ENCODE measurements at regions not wholly inside any gene's neighbourhood (a gene's known extent, or its start where the extent isn't known, plus 50 kb on each side); places are given as distances from the start of the nearest gene placed in this dataset.
"Not testable (repeated sequence)": the region's sequence is repeated elsewhere in the genome, so short reads cannot be mapped to it uniquely, and the experiment has no call there.

DNA sequence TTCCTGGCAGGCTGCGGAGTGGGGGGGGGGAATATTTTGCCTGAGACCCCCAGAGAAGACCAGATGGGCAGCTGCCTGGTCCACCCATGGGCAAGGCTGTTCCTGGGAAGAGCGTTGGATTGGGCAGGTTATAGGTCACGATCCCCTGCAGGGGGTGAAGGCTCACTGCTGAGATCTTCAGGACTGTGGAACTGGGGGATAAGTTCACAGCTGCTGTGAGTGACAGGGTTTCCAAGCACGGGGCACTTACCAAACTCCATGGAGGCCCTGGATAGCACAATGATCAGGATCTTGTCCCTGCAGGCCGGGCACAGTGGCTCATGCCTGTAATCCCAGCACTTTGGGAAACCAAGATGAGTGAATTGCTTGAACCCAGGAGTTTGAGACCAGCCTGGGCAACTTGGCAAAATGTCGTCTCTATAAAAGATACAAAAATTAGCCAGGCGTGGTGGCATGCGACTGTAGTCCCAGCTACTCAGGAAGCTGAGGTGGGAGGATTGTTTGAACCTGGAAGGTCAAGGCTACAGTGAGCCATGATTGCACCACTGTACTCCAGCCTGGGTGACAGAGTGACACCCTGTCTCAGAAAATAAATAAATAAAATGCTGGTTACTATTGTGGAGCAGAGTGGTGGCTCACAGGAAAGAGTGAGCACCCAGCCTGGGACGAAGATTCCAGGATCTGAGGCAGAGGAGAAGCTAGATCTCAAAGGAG is 68.0 kb upstream of the HELT start:
- no peak for DNase-seq

DNA sequence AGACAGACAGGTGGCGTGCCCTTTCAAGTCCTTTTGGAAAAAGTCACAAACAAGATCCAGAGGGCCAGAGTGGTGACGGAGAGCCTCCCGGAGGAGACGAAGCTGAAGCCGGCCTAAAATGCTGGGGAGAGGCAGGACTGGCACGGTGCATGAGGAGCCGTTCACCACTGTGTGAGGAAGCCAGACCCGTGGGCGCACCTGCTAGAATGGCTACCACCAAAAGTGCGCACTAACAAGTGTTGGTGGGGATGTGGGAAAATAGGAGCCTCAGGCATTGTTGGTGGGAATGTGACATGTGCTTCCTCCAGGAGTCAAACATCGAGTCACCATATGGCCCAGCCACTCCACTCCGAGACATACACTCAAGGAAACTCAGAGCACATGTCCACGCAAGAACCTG is 67.4 kb upstream of the HELT start:
- no peak for DNase-seq

DNA sequence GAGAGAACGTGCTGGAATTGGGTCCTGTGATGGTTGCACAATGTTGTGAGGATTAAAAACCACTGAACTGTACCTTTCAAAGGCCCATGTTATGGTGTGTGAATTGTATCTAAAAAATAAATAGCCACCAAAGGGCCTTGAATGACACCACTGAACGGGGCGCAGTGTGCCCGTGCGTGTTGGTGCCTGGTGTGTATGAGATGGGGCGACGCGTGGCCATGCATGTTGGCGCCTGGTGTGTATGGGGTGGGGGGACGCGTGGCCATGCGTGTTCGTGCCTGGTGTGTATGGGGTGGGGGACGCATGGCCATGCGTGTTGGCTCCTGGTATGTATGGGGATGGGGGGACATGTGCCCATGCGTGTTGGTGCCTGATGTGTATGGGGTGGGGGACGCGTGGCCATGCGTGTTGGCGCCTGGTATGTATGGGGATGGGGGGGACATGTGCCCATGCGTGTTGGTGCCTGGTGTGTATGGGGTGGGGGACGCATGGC is 66.6 kb upstream of the HELT start:
- DNase-seq, result no peak

DNA sequence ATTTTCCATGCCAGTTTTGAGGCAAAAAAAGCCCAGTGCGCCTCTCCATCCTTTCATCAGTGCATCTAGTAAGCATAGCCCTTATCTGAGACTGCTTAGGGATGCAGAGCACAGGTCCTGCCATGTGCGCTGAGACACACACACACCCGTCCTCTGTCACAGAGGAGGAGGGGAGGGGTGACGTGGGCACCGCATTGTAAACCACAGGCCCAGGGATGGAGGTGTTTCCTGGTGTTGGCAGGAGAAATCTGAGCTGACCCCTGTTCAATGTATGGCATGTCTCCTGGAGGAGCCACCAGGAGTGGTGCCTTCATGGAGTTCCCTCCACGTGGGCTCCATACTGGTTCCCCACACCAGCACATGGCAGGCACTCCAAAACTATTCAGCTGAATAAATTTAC is 65.8 kb upstream of the HELT start:
- DNase-seq, result no peak

DNA sequence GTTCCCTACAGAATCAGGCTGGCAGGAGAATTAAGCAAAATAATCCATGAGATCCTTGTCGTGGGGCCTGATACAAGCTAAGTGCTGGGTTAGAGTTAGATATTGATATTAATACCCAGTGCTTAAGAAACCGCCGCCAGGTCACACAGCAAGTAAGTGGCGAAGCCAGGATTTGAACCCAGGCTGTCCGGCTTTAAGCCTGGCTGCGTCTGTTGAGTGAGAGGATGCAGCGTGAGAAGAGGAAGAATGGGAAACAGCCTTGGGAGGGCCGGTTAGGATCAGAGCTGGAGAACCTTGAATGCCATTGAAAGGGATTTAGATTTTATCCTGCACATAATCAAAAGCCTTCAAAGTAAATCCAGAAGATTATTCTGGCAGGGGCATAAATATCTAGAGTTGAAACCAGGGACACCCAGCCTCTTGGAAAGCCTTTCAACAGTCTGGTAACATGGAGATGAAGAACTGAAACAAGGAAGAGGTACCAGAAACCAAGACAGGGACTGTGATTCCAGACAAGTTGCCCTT is 64.8 kb upstream of the HELT start:
- DNase-seq, result no peak

DNA sequence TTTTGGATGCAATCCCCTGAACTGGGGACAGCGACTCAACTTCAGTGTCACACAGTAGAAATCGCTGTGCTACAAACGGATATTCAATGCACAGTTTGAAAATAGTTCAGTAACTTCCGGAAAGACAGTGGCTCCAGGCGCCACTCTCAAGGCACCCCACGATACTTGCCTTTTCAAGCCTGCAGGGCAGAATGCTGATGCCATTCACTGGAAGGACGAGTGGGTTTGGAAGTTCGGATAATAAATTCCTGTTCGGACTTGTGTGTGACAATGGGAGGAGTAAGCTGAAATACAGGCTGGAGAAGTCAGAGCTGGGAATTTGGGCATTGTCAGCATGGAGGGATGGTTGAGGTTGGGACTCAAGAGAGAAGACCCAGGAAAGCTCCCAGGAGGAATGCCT is 64.3 kb upstream of the HELT start:
- DNase-seq, result no peak

DNA sequence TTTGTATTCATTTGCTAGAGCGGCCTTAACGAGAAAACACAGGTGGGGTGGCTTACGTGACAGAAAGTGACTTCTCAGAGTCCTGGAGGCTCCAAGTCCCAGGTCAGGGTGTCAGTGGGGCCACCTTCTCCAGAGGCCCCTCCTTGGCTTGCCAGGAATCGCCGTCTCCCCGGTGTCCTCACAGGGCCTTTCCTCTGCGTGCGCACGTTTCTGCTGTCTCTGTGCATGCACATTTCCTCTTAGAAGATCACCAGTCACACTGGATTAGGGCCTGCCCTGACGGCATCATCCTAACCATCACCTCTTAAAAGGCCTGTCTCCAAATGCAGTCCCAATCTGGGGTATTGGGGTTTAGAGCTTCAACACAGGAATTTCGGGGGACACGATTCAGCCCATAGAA is 63.8 kb upstream of the HELT start:
- DNase-seq, result no peak

DNA sequence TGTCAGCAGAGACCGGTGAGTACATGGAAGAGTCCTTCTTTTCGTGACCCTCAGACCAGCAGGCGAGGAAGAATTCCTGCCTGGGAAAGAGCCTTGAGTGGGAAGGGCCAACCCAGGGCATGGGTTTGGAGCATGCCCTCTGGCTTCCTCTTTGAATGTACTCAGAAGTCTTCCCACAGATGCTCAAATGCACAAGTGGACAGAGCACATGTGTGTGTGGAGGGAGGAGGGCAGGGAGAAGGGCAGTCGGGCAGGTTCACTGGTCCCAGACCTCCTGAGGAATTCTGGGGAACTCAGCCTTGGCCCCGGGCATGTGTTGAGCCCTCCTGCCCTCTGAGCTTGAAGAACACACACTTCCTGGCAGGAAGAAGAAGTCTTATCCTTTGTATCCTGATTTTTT is 63.2 kb upstream of the HELT start:
- no peak for DNase-seq

DNA sequence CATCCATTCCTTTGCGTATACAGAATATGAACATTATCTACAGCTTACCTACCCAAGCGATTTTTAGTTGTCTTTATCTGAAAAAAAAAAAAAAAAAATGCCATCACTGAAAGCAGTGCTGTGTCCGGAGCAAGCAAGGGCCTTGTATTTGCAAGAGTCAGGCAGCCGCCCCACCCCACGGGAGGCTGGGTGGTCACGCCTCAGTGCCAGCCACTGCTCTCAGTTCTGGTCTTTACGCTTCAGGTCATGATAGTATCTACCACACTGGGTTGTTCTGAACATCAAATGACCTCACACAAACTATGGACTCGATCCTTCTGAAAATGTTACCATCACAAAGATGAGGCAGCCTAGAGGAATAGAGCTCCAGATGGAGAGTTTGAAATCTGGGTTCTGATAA is 62.7 kb upstream of the HELT start:
- no peak for DNase-seq

DNA sequence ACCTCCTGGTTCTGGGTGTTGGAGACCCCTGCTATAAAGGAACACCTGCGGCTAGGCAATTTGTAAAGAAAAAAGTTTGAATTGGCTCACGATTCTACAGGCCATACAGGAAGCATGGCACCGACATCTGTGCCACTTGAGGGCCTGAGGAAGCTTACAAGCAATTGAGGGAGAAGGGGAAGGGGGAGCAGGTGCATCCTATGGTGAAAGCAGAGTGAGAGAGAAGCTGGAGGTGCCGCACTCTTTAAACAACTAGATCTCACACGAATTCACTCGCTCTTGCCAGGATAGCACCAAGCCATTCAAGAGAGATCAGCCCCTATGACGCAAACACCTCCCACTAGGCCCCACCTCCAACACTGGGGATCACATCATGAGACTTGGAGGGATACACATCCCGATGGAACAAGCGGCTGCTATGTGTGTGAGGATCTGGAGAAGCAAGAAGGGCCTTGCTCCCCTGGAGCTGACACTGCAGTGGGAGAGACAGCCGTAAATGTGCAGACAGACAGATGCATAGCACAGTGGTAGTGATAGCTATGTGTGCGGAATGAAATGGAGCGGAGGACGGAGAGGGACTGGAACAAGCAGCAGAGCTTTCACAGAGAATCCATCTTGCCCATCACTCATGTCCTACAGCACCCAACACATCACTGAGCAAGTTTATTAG is 60.7 kb upstream of the HELT start:
- DNase-seq, result no peak

DNA sequence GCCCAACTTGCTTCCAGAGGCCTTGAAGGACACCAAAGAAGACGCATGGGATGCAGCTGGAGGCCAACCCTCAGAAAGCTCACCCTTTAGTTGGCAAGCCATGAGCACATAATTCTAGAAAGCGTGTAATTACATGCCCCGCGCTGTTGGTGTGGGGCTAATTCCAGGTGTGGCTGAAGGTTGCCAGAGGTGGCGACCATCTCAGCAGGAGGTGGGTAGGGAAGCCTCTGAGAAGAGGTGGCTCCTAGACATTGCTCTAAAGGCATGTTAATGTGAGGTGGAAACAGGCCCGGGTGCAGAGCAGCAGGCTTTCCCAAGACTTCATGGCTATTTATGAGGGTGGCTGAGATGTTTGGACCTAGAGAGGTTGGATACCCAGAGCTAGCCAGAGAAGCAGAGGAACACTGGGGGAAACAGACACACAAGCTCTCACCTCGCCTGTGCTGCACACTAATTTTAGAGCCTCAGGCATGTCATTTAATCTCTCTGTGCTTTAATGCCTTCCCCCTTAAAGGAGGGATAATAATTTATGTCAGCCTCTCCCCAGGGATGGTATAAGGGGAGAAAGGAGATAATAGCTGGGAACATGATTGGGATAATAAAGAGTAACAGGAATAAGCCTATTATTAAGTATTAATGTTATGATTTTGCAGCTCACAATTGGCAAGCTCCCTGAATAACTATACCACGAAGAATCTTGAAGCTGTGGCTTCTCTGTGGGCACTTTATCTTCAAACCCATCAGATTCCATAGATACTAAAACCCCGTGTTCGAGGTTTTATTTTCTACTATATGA is 60.0 kb upstream of the HELT start:
- DNase-seq, result no peak

DNA sequence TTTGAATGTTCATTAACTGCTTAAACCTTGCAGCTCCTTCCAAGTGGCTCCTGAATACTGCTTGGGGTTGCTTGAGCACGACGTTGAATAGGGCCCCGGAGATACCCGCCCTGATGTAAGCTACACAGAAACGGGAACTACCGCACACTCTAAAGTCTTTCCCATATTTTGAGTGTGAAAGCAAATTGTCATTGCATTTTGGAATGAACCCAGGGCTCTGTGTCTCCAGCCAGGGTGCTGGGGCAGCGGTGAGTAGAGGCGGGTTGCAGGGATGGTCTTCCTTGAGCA is 59.4 kb upstream of the HELT start:
- no peak for DNase-seq

DNA sequence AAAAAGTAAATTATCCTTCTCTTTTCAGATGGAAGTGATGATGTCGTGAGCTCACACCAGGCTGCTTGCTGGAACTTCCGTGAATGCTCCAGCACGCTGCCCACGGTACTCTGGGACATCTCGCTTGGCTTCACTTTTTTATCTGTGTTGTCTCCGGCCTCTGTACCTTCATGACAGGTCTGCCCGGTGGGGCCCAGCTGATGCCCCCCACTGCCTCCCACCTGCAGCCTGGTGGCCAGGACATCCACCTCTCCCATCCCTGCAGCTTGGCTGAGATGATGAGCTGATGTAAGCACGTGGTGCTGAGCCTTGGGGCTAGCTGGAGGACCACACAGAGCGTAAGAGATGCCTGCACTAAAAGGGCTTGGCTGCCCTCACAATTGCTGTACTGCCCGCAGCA is 59.0 kb upstream of the HELT start:
- no peak for DNase-seq

DNA sequence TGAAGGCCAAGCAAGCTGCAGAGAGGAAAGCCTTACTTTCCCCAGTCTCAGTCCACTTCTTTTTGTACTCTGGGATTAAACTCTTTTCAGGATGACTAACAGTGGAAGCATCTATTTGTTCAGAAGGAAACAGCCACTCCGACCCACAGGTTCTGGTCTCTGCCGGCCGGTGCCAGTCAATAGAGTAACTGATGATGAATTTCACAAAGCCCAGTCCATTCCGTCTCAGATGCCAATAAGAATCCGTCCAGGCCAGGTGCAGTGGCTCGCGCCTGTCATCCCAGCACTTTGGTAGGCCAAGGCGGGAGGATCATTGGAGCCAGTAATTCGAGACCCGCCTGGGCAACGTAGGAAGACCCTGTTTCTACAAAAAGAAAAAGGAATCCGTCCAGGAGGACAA is 58.5 kb upstream of the HELT start:
- DNase-seq, result no peak

DNA sequence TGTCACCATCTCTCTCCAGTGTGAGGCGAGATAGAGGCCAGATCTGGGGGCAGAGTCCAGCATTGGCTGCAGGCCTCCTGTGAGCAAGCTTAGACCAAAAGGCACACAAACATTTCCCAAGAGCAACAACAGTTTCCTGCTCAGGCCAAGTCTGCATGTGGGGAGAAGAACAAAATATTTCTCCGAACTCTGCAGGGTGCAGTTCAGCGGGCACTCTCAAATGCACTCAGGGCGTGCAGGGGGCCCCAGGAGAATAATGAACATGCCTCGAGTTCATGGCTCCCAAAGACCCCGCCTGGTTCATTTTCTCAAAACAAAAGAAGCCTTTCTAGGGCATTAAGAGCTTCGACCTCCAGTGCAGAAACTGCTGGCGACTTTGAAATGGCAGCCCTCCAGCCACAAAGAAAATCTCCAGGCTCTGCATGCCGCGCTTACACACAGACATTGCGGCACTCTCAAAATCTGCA is 57.8 kb upstream of the HELT start:
- no peak for DNase-seq

DNA sequence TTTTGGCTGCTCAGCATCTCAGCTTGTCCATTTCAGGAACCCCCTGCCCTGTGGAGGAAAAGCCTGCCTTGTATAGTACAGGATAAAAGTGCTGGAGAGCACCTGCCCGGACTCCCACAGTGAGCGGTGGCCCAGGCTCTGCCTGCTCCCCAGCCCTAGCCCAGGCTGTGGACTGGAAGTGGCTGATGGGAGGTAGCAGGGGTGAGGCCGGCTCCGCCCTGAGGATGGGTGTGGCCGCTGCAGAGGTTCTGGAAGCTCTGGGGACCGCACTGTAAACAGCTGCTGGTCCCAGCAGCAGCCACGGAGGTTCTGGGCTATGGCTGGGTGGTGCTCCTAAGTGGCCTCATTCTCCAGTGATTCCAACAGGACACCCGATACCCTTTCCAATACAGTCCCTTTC is 56.6 kb upstream of the HELT start:
- no peak for DNase-seq

DNA sequence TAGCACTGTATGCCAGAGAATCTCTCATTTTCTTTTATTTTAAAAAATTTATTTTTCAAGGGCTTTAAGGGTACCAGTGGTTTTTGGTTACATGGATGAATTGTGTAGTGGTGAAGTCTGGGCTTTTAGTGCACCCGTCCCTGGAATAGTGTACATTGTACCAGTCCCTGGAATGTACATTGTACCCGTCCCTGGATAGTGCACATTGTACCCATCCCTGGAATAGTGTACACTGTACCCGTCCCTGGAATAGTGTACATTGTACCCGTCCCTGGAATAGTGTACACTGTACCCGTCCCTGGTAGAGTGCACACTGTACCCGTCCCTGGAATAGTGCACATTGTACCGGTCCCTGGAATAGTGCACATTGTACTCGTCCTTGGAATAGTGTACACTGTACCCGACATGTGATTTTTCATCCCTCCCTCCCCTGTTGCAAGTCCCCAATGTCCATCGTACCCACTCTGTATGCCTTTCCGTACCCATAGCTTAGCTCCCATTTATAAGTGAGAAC is 56.1 kb upstream of the HELT start:
- no peak for DNase-seq

DNA sequence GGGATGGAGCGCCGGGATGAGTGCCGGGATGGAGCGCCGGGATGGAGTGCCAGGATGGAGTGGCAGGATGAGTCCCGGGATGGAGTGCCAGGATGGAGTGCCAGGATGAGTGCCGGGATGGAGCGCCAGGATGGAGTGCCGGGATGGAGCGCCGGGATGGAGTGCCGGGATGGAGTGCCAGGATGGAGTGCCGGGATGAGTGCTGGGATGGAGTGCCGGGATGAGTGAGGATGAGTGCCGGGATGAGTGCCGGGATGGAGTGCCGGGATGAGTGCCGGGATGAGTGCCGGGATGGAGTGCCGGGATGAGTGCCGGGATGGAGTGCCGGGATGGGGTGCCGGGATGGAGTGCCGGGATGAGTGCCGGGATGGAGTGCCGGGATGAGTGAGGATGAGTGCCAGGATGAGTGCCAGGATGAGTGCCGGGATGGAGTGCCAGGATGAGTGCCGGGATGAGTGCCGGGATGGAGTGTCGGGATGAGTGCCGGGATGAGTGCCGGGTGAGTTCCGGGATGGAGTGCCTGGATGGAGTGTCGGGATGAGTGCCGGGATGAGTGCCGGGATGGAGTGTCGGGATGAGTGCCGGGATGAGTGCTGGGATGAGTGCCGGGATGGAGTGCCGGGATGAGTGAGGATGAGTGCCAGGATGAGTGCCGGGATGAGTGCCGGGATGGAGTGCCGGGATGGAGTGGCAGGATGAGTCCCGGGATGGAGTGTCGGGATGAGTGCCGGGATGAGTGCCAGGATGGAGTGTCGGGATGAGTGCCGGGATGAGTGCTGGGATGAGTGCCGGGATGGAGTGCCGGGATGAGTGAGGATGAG is 52.9 kb upstream of the HELT start:
- DNase-seq, result not testable (repeated sequence)

DNA sequence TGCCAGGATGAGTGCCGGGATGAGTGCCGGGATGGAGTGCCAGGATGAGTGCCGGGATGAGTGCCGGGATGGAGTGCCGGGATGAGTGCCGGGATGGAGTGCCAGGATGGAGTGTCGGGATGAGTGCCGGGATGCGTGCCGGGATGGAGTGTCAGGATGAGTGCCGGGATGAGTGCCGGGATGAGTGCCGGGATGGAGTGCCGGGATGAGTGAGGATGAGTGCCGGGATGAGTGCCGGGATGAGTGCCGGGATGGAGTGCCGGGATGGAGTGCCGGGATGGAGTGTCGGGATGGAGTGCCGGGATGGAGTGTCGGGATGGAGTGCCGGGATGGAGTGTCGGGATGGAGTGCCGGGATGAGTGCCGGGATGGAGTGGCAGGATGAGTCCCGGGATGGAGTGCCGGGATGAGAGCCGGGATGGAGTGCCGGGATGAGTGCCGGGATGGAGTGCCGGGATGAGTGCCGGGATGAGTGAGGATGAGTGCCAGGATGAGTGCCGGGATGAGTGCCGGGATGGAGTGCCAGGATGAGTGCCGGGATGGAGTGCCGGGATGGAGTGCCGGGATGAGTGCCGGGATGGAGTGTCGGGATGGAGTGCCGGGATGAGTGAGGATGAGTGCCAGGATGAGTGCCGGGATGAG is 52.1 kb upstream of the HELT start:
- DNase-seq, result not testable (repeated sequence)

DNA sequence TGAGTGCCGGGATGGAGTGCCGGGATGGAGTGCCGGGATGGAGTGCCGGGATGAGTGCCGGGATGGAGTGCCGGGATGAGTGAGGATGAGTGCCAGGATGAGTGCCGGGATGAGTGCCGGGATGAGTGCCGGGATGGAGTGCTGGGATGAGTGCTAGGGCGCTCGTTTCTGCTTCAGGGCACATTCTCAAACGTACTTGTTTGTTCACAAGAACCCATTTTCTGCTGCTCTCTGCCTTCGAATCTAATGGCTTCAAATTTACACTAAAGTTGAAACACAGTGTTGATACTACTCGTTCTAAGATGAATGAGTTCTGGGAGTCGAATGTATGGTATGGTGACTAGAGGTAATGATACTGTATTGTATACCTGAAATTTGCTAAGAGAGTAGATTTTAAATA is 50.6 kb upstream of the HELT start:
- not testable (repeated sequence) for DNase-seq

DNA sequence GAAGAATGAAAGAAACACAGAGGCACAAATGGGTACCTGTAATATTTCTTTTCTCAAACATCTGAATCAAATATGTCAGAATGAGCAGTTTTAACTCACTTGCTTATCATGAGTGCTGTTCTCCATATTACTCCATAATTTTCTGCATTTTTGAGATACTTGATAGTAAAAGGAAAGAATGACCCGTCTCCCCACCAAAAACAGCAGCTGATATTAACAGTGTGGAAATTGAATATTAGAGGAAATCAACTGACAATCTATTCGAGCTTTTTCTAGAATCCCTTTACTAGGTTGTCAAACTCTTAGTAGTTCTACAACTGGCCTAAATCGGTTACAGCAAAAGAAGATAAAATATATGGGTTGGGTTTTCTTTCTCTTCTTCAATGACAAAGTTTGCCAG is 49.9 kb upstream of the HELT start:
- no peak for DNase-seq
